Umbilical cord (tissue), 1 donor: ENCODE measurements at regions not wholly inside any gene's neighbourhood (a gene's known extent, or its start where the extent isn't known, plus 50 kb on each side); places are given as distances from the start of the nearest gene placed in this dataset.
A peak's percentile ranks its signal among the peaks of the same experiment; 100 is the strongest.
"Not testable (repeated sequence)": the region's sequence is repeated elsewhere in the genome, so short reads cannot be mapped to it uniquely, and the experiment has no call there.

Source experiments
- DNase-seq: peaks from one replicate; pipeline ENCODE4 v3.0.0-alpha.2; 2015; ENCODE audit warnings: low spot score

GRCh38 chrX:73961867-73962266 is 109.4 kb upstream of the XIST start:
- not testable (repeated sequence) for DNase-seq

DNA sequence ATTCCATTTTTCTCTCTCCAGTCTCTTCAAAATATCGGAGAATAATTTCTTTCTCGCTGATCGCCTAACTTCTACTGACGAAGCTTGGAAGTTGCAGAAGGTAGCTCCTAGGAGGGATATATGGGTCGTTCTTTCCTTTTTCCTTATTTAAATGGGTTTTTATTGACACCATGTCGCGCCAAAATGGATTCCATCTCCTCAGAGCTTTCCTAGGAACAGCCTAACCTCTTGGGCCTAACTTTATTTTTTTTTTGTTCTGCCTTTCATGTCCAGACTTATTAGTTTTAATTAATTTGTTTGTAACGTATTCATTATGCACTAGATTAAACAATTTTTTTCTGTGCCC is 92.0 kb upstream of the XIST start:
- DNase-seq, result no peak

DNA sequence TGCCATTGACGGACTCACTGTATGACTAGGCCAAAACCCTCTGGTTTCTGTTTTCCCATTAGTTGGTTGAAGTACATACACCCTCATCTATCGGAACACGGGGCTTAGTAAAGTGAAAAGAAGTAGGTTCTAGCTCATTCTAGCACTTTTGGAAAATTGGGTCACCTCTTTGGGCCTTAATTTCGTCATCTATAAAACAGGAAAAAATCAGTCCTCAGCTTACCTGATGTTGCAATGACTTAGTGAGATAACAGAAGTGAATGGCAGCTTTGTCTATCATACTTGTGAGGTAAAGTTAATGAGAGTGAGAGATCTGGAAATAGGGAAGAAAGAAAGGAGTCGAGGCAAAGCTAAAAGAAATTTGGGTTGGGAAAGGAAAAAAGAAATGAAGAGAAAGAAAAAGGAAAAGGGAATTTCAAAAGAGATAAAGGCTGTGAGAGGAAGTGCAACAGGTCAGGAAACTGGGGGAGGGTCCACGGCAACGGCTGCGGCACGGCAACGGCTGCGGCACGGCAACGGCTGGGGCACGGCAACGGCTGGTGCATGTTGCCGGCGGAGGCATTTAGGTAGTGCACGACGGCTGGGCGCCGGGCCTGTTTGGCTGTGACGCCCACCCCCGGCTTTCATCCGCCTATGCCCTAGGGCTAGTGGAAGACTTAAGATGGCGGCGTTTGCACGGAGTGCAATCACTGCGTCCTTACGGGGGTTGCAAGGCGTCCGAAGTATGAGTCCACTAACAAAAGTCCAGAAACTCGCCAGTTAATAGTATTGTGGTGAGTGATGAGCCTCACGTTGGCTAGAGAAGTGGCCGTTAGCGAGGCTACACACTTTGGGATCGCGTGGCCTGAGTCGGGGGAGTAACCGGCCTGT is 91.4 kb upstream of the XIST start:
- peak; percentile 79 for DNase-seq

DNA sequence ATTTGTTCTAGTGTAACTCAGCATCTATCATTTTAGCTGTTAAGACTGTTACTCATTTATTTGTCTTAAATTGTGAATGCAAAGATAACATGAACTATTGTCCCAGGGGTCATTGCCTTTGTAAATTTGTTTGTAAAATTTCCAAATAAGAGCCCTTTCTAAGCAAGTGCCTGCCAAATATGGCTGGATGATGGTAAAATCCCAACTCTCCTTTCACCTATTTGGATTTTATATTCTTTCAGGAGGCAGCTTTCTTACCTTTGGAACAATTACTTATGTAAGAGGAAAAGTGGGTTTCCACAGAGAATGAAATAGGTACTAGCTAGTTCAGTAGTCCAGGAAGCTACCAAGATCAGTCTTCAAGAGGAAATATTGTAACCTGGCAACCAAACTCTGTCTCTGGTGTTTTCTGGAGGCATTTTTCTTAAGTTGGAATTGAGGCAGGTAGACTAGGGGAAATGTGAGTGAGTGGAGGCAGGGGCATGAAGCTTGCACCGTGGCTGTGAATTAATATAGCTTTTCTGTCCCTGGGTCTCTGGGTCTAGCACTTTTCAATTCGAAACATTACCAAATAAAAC is 88.5 kb upstream of the XIST start:
- DNase-seq, result no peak

DNA sequence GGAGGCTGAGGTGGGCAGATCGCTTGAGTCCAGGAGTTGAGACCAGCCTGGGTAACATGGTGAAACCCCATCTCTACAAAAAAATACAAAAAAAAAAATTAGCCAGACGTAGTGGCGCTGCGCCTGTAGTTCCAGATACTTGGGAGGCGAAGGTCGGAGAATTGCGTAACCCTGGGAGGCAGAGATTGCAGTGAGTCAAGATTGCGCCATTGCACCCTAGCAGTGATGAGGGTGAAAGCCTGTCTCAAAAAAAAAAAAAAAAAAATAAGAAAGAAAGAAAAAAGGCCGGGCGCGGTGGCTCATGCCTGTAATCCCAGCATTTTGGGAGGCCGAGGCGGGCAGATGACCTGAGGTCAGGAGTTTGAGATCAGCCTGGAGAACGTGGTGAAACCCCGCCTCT is 85.3 kb upstream of the XIST start:
- DNase-seq, result not testable (repeated sequence)

GRCh38 chrX:73932522-73932921 is 80.0 kb upstream of the XIST start:
- DNase-seq, result no peak

- DNase-seq, result no peak
These were observed 77.8 kb upstream of the XIST start for GRCh38 chrX:73930300-73930699.

- no peak for DNase-seq
These were observed 70.4 kb upstream of the XIST start for GRCh38 chrX:73922856-73923455.

DNA sequence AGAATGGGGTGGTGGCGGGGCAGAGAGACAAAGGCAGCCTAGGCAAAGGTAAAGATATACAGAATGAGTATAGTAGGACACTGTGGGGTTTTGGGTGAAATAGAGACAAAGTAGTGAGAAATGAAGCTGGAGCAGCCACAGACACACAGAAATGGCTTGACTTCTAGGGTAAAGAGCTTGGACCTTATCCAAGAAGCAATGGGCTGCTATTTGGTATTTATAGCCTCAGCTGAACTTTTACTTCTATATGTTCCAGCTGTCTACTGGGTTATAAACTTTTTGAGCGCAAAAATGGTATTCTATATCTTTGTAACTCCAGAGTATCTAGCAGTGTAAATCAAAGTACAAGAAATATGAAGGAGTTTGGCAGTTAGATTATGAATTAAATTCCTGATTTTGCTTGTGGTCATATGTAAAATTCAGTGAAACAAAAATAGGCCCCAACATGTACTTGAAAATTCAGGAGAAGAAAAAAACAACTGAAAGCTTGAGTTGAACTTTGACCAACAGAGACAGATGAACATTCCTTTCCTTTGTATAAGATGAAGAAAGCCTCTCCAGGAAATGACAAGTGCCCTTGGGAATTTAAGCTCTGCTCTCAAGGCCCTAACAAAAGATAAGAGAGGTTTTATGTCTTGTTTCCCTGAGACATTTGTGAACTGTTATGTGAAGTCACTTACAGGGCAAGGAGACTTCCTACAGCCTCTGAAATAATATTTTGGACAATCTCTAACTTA is 64.6 kb upstream of the XIST start:
- DNase-seq, result peak; percentile 65

- no peak for DNase-seq
These were observed 64.0 kb upstream of the XIST start for GRCh38 chrX:73916489-73916888.

DNA sequence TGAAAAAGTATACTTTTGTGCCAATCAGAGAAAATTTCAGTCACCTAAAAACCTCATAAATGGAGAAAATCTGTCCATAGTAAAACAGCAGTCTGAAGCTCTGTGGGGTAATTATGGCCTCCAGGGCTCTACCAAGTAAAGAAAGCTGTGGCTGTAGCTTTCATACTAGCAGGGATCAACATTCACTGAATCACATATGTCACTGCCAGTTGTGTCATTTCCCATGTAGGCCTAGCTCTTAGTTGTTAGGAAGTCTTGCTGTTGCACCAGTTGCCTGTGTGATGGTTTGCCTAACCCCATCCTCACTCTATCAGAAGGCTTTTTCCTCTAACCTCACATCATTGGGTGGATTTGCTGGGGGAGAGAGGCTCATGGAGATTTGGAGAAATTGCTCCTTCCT is 62.3 kb upstream of the XIST start:
- DNase-seq, result not testable (repeated sequence)

DNA sequence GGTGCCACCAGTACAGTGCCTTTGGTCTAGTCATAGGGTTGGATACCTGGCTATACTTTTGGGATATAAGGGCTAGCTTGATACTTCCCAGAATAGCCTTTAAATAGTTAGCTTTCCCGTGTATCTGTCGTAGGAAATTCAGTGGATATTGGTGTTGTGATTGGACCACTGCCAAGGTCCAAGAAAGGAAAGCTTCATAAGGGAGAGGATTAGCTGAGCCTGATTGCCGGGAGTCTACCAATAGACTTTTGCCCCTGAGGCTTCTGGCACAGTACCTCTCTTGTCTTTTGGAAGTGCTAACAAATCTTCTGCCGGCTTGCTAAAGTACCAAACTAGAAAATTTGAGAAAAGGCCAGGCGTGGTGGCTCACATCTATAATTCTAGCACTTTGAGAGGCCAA is 61.1 kb upstream of the XIST start:
- no peak for DNase-seq

DNA sequence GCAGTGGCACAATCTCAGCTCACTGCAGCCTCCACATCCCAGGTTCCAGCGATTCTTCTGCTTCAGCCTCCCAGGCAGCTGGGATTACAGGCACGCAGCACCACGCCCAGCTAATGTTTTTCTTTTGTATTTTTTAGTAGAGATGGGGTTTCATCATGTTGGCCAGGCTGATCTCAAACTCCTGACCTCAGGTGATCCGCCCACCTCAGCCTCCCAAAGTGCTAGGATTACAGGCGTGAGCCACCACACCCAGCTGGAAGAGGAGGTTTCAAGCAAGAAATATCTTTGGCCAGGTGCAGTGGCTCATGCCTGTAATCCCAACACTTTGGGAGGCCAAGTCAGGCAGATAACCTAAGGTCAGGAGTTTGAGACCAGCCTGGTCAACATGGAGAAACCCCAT is 59.4 kb upstream of the XIST start:
- DNase-seq, result not testable (repeated sequence)

- DNase-seq, result not testable (repeated sequence)
These were observed 53.3 kb upstream of the XIST start for GRCh38 chrX:73905749-73906374.

- no peak for DNase-seq
These were observed 51.4 kb upstream of the XIST start for GRCh38 chrX:73903941-73904340.
